Left colon (tissue), 2 donors: ENCODE measurements at regions not wholly inside any gene's neighbourhood (a gene's known extent, or its start where the extent isn't known, plus 50 kb on each side); places are given as distances from the start of the nearest gene placed in this dataset.
A peak's percentile ranks its signal among the peaks of the same experiment; 100 is the strongest.
"Not testable (repeated sequence)": the region's sequence is repeated elsewhere in the genome, so short reads cannot be mapped to it uniquely, and the experiment has no call there.

ENCODE experiments used
- ATAC-seq: fragments of 200-7000 bp; cut with Tn5 transposase; one replicate; pipeline ENCODE4 v1.9.1; 2020; ENCODE audit warnings: mild to moderate bottlenecking, moderate library complexity
- DNase-seq, 2 donors: peaks; one replicate each; pipeline ENCODE4 v3.0.0-alpha.2; 2020
- intact Hi-C, 2 donors: fragments of 100-400 bp; cut with DNase I in 1 of 2; cut with micrococcal nuclease in 1 of 2; formaldehyde crosslinking; loops; one replicate each; pipeline versions ENCODE4 v1.11.2 to v1.14.0; 2022; cut with DNase I, micrococcal nuclease
- donor health status: DM: no; HTN: no; CAD: no.
- donor health status: DM: yes; HTN: yes; CAD: no.

DNA sequence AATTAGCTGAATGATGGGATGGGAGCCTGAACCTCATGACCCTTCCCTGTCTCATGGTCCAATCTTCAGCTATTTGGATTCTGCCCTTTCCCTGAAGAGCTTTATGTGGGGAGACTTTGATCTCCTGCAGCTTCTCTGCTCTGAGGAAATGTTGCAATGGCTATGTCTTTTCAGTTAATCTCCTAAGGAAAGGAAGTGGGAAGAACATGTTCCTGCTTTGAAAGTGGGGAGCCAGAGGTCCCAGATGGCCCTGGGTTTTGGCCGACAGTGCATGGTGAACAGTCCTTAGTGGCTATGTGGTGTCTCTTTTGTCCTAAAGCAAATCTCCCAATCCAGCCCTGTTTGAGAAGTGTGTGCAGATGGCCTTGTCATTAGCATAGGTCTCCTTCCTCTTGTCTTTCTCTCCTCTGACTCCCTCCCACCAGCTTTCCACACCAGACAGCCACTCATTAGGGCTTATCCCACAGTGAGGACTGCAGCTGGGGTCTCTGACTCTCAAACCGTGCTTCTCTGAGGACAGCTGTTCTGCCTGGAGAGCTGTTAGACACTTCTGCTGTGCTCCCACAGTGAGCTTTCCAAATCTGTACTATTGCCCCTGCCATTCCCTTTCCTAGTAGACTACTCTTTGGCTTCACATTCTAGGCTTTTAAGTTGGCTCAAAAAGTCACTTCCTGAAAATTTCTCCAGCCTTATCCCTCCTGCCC, 365.8 kb upstream of the UMPS start:
- intact Hi-C loops, result no loop called here
- DNase-seq, result no peak
- peak; percentile 66 for ATAC-seq

DNA sequence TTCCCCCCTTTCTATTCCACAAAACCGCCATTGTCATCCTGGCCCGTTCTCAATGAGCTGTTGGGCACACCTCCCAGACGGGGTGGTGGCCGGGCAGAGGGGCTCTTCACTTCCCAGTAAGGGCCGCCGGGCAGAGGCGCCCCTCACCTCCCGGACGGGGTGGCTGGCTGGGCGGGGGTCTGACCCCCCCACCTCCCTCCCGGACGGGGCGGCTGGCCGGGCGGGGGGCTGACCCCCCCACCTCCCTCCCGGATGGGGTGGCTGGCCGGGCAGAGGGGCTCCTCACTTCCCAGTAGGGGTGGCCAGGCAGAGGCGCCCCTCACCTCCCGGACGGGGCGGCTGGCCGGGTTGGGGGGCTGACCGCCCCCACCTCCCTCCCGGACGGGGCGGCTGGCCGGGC, 363.6 kb upstream of the UMPS start:
- DNase-seq, ATAC-seq, intact Hi-C loops: not testable (repeated sequence)

DNA sequence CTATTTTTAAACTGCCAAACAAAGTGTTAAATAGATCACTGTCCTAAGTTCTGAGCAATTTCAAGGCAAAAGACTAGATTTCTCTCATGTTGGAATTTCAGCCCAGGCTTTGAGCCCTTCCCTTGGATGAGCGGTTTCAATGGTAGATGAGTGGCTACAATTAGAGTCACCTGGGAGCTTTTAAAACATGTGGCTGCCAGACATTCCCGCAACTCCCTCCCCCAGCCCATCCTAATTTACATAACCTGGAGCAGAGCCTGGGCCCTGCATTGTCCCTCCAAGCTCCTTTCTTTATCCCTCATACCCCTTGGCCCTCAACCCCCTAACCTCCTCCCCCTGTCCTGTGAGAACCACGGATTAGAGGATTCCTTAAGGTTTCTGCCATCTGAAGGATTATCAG, 357.5 kb upstream of the UMPS start:
- DNase-seq (no peak), ATAC-seq (no peak)
- intact Hi-C loops, result no loop called here

DNA sequence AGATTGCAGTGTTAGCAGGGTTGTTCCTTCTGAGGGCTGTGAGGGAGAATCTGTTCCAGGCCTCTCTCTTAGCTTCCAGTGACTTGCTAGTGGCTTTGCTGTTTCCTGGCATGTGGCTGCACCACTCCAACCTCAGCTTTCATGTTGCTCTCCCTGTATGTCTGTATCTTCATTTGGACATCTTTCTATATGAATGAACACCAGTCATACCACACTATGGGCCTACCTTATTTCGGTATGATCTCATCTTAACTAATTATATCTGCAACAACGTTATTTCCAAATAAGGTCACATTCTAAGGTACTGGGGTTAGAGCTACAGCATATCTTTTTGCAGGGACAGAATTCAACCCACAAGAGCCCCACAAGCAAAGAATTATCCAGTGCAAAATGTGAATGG, 356.7 kb upstream of the UMPS start:
- ATAC-seq, result no peak
- no peak for DNase-seq
- intact Hi-C loops, result no loop called here

DNA sequence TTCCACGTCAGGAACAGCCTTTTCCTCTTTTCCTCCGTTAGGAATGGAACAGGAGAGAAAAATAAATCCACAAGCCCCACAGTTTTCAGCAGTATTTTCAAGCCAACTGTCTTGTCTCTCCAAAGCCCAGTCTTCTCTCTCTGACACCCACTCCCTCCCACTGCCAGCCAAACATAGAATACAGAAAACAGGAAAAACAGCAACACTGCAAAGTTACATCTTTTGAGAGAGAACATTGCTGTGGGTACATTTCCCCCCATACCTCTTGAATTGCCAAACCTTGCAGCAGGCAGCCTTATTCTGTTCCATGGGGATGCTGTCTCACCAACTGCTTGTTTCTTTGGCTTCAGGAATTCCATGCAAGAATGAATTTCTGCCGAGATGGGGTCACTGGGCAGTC, 355.7 kb upstream of the UMPS start:
- intact Hi-C loops, result no loop called here
- ATAC-seq, result no peak

DNA sequence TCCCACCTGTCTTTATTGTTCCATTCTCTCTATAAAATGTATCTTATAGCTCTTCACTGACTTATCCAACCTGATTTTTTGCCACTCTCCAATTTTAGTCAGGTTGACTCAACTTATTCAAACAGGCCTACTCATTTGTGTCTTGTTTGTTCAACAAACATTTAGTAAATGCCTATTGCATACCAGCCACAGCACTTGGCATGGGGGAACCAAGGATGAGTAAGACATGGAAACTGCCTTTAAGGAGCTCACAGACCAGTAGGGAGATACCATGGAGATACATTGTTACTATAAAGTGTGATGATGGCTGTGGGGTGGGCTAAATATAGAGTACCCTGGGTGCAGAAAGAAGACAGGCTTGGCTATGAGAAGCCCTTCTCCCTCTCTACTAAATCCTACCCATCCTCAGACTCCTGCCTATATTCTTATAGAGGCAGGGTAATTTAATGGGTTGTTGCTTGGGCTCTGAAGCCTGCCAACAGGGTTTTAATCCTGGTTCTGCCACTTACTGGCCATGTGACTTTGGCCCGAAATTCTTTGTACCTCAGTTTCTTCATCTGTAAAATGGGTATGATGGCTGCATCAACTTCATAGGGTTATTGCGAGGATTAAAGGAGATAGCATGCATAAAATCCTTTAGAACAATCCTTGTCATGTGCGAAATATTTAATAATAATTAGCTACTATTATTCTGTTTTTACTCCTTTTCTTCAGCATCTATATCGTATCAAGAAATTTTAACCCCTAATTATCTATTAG, 348.5 kb upstream of the UMPS start:
- ATAC-seq, result no peak
- DNase-seq, result no peak
- intact Hi-C loops, result no loop called here

More for the DNA sequence above, 355.7 kb upstream of the UMPS start:
- DNase-seq, result no peak

DNA sequence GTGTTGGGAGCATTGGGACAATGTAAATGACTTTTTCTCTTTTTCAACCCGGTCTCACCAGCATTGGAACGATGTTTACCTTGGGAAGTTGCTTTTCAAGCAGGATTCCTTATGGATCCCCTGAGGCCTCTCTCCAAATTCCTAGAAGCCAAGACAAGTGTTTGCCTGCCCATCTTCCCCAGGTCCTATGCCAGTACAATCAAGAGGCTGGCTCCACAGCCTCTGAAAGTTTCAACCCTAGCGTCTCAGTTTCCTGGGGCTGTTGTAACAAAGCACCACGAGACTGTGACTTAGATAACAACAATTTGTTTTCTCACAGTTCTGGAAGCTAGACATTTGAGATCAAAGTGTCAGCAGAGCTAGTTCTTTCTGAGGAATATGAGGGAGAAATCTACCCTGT, 347.2 kb upstream of the UMPS start:
- DNase-seq (no peak), ATAC-seq (no peak)
- intact Hi-C loops, result no loop called here

DNA sequence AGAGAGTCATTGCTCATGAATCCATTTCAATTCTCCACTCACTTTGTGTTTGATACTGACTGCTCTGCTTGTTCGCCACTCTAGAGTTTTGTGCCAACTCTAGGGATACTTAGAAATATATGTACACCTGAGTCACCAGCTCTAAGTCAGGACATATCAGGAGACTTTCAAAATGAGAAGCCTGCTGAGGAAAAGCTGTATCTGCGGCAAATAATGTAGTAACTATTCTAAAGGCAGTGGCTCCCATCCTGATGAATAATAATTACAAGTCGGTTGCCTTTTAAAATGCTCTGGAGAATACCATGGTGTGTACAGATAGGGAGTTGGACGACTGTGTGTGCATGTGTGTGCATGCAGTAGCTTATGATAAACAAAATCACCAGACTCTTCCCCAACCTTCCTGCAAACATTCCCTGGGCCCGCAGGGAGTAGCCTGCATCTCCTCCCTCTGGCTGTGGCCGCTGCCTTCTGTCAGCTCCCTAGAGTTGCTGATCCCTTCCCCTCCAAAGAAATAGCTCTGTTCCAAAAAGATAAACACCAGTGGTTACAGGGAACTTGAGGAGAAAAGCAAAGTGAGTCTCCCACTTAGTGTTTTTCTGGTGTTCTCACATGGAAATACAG, 346.3 kb upstream of the UMPS start:
- intact Hi-C loops, result no loop called here
- no peak for DNase-seq

DNA sequence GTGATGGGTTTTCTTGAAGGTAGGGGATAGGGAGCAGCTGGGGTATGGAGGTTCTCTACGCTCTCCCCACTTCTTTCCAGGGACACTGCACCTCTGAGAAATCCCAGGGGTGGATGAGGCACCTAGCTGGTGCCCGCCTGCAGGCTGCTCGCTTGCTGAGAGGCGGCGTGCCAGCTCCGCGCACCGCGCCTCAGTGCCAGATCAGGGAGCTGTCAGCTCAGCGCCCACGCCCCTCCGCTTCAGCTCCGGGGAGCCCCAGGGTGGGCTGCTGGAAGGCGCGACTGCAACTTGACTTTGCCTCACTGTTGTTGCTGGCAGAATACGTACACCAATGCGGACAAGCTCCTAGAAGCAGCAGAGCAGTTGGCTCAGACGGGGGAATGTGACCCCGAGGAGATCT, 345.7 kb upstream of the UMPS start:
- ATAC-seq (no peak), DNase-seq (no peak)
- intact Hi-C loops, result no loop called here

More for the DNA sequence above, 346.3 kb upstream of the UMPS start:
- no peak for ATAC-seq

DNA sequence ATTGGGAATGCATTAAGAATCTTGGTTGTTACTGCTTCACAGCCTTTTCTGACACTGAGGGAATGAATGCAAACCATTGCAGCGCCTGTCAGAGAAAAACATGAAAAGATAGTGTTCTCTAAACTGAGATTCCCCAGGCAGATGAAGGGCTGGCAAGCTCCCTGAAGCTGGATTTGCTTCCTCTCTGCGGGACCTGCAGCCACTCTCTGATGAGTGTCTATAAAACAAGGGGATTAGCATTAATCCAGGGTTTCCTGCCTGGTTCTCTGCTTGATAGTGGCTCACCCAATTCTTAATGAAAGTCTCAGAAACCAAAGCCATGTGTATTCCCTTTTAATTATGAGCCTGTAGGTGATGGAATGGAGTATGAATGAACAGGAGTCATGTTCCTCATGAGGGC, 344.3 kb upstream of the UMPS start:
- intact Hi-C loops, result no loop called here
- DNase-seq (no peak), ATAC-seq (no peak)

DNA sequence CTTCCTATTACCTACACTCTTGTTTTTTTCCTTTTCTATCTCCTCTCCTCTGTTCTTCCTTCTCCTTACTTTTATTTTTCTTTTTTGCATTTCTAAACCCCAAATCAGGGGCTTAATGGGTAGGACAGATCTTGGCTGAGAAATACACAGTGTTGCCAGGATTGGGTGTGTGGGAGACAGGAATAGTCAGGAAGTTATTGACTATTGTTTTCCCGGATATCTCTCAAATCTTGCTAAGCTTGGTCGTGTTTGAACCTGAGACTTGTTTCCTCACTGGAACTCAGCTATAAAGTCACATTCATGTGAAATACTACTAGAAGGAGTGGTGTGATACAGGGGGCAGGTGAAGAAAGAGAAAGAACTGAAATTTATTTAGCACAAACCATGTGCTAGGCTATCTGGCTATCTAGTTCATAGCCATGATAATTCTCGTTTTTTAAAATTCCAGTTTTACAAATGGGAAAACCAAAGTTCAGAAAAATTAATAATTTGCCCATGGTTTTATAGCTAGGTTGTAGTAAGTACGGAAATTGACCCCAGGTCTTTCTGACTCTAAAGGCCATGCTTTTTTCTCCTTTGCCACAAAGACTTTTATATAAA, 343.2 kb upstream of the UMPS start:
- ATAC-seq (no peak), DNase-seq (no peak)
- intact Hi-C loops, result no loop called here

DNA sequence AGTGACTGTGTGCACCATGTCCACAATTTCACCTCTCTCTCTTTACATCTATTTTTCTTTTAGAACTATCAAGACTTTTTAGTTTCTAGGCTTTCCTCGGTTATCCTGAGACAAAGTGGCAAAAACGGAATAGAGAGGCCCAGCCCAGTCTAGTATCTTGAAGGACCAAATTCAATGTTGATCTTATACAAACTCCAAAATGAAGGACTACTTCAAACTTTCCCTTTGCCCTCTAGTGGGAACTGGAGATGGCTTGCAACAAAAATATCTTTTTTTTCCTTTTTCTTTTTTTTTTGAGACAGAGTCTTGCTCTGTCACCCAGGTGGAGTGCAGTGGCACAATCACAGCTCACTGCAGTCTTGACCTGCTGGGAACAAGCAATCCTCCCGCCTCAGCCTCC, 338.5 kb upstream of the UMPS start:
- no peak for ATAC-seq
- intact Hi-C loops, result no loop called here
- no peak for DNase-seq

DNA sequence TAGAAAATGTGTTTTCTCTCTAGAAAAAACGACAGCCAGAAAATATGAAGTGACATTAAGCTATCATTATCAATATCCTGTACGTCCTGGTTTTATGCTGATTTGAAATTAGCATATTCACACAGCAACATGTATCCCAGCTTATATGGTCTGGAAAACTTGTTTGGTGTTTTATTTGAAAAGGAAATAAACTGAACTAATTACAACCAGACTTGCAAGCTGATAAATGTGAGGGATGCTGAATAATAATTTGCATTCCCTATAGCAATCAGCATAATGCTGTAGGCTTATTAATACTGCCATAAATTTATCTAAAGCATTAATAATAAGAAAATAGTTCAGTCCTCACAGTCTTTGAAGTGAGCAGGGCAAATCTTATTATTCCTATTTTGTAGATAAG, 336.9 kb upstream of the UMPS start:
- DNase-seq, result no peak
- intact Hi-C loops, result no loop called here
- no peak for ATAC-seq

DNA sequence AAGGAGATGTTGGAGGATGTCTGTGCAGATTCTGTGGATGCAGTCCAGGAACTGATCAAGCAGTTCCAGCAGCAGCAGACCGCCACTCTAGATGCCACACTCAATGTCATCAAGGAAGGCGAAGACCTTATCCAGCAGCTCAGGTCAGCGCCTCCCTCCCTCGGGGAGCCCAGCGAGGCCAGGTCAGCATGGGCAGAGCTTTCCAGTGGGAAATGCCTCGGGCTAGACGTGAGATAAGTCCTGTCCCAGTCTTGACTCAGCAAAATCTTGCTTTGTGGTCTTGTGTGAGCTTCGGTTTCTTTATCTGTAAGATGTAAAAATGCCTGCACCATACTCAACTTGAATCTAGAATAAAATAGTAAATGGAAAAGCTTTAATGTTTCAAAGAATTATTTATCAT, 335.1 kb upstream of the UMPS start:
- ATAC-seq, result no peak
- intact Hi-C loops, result no loop called here
- no peak for DNase-seq

DNA sequence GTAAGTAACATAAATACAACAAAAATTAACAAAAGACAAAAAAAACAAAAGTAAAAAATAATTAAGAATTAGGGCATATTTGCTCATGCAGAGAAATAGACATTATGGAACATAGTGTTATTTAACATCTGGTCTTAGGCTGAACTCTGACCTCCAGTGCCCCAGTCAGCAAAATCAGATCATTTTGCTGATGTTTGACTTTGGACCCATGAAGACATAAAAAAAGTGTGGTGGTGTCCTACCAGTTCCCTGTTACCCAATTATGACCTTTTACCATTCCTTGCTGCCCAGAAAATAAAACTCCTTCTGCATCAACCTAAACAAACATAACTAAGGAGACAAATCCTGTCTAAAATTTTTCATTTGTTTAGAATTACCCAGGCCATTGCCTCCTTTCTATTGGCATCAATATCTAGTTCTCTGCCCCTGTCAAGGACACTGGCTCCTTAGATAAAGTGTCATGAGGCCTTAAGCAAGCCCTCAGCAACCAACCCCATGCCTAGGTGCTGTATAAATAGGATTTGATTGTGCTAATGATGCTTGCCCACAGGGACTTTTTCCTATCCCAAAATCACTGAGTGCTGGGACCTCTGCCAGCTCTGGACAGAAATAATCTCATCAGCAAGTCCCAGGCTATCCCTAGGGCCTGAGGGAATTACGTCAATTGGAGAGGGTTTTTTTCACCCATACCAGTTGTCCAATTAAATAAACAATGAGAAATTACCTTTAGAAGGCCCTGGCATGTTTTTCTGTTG, 334.5 kb upstream of the UMPS start:
- ATAC-seq (no peak), DNase-seq (peak in 1 of 2 donors; percentile 8)
- intact Hi-C loops, result no loop called here

DNA sequence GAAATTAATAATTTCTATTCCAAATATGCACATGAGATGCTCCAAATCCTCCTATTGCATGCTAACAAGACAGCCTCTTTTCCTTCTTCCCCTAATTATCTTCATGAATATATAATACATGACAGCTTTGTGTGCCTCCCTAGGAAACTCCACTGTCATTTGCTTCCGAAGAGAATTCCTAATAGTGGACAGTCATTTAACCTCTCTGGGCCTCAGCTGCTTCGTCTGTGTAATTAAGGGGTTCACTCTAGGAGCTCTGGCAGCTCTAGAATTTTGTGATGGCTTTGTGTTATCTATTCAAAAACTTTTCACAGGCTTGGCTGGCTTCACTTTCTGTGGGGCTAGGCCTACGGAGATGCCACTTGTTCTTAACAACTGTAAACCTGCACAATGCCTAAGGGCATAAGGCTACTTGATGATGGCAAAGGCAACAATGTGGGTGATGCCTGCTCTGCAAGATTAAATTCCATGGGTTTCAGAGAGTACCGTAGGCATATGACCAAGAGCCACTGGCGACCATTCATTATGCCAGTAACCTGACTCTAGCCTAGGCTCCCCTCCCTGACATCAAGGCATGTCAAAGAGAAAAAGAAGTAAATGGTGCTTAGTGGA, 333.8 kb upstream of the UMPS start:
- ATAC-seq (no peak), DNase-seq (no peak)
- intact Hi-C loops, result no loop called here

DNA sequence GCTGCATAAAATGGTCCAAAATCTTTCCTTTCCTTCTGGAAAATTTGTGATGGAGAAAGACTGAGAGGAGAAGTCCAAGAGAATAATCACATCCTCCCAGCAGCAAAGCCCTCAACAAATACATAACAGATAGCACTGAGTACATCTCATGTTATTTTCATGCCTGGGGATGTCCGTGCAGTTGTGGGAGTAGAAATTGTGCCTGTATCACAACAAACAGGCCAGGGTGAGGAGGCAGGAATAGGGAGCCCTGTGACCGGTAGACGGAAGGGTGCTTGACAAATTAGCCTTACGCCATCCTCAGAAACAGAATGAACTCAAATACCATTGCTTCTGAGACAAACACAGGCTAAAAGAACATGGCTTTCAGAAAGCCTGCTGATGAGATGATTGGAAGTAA, 333.2 kb upstream of the UMPS start:
- DNase-seq, result no peak
- intact Hi-C loops, result no loop called here
- no peak for ATAC-seq

DNA sequence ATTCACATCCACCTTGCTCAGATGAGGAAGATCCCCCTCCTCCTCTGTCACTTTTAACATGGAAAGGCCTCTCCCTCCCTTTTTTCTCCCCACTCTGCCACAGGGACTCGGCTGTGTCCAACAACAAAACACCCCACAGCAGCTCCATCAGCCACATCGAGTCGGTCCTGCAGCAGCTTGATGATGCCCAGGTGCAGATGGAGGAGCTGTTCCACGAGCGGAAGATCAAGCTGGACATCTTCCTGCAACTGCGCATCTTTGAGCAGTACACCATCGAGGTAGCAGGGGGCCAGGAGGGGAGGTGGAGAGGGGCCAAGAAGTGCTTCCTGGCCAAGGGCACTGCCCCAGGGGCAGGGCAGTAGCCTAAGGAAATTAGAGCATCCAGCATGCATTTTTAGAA, 331.7 kb upstream of the UMPS start:
- DNase-seq, result no peak
- no peak for ATAC-seq
- intact Hi-C loops, result no loop called here

DNA sequence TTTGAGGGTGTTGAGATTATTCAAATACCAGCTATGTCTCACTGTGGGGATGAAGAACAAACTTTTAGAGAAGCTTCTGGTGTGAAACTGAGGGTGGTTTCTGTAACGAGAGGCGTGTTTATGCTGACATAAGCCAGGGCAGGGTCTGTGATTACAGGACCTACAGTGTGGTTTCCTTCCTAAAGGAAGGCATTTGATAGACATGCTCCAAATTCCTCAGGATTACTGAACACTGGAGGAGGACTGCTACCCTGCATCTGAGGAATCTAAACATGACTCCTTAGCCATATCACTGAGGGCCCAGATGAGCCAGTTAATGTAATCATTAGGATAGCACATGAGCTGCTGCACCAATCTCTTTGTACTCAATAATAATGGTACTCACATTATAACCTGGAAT, 328.4 kb upstream of the UMPS start:
- DNase-seq (no peak), ATAC-seq (no peak)
- intact Hi-C loops, result no loop called here
